SK-N-SH (cell line): ENCODE measurements at regions not wholly inside any gene's neighbourhood (a gene's known extent, or its start where the extent isn't known, plus 50 kb on each side); places are given as distances from the start of the nearest gene placed in this dataset.

ENCODE experiments used
- CTCF ChIA-PET: fragments of 300-600, 350-600 bp; formaldehyde crosslinking; extraction: SDS; loops from one replicate; lab custom pipeline; 2021; lab: Yijun Ruan, JAX
- POLR2A ChIA-PET: fragments of 350-600 bp; sonication (Branson Sonifier 250); formaldehyde crosslinking; extraction: SDS; loops from one replicate; lab custom pipeline; 2020; ENCODE audit warnings: antibody characterized with exemption, inconsistent platforms; lab: Yijun Ruan, JAX
- DNase-seq: peaks from one replicate; pipeline ENCODE4 v3.0.0; 2012
- H2AFZ ChIP-seq: fragments of 200-600 bp; sonication (generic); 2 replicates; pipeline ENCODE4 v1.8.1; 2016; ENCODE audit warnings: antibody characterized with exemption, mild to moderate bottlenecking, low read depth
- H3F3A ChIP-seq: fragments of 200-600 bp; sonication (generic); replicated peaks from 2 replicates; pipeline ENCODE3; 2016; ENCODE audit warnings: antibody characterized with exemption, mild to moderate bottlenecking; ENCODE audit not compliant: insufficient read depth
- H3K27ac ChIP-seq, 2 experiments: fragments of 200-500 bp in 1 of 2; fragments of 200-600 bp in 1 of 2; sonication (Bioruptor generic) in 1 of 2; sonication (generic), shearing (Covaris generic) in 1 of 2; 2 replicates each; pipeline versions ENCODE4 v1.5.1 to v1.6.1; 2014 to 2016; ENCODE audit warnings: low read depth in 2 of 2, inconsistent platforms in 1 of 2, low read length in 1 of 2, mild to moderate bottlenecking in 1 of 2, mixed read lengths in 1 of 2
- H3K27me3 ChIP-seq: fragments of 200-600 bp; sonication (generic), shearing (Covaris generic); 2 replicates; pipeline ENCODE4 v1.6.1; 2016; ENCODE audit warnings: mixed run types; ENCODE audit not compliant: insufficient read depth
- H3K36me3 ChIP-seq, 2 experiments: fragments of 200-500 bp in 1 of 2; fragments of 200-600 bp in 1 of 2; sonication (Bioruptor generic) in 1 of 2; sonication (generic) in 1 of 2; replicated peaks in 1 of 2; 2 replicates each; pipeline versions ENCODE3 to v1.5.1; 2014 to 2016; ENCODE audit warnings: low read length in 1 of 2, mild to moderate bottlenecking in 1 of 2; ENCODE audit not compliant: insufficient read depth in 2 of 2, control insufficient read depth in 1 of 2
- H3K4me1 ChIP-seq, 2 experiments: fragments of 200-500 bp in 1 of 2; fragments of 200-600 bp in 1 of 2; sonication (Bioruptor generic) in 1 of 2; sonication (generic), shearing (Covaris generic) in 1 of 2; 2 replicates each; pipeline versions ENCODE4 v1.5.1 to v1.6.1; 2014 to 2016; ENCODE audit warnings: low read depth in 1 of 2, low read length in 1 of 2, mixed run types in 1 of 2; ENCODE audit not compliant: insufficient read depth in 2 of 2, control insufficient read depth in 1 of 2
- H3K4me2 ChIP-seq: fragments of 200-600 bp; sonication (generic), shearing (Covaris generic); 2 replicates; pipeline ENCODE4 v1.6.1; 2017; ENCODE audit warnings: mixed run types
- H3K4me3 ChIP-seq, 2 experiments: fragments of 200-500 bp in 1 of 2; fragments of 200-600 bp in 1 of 2; sonication (Bioruptor generic) in 1 of 2; sonication (generic), shearing (Covaris generic) in 1 of 2; 2 replicates each; pipeline versions ENCODE4 v1.5.1 to v1.8.1; 2014 to 2016; ENCODE audit warnings: low read depth in 2 of 2, inconsistent platforms in 1 of 2, low read length in 1 of 2, mild to moderate bottlenecking in 1 of 2, mixed read lengths in 1 of 2, moderate library complexity in 1 of 2
- H3K79me2 ChIP-seq: fragments of 200-600 bp; sonication (generic); 2 replicates; pipeline ENCODE4 v1.8.1; 2017; ENCODE audit warnings: mild to moderate bottlenecking; ENCODE audit not compliant: insufficient read depth
- H3K9ac ChIP-seq: fragments of 200-600 bp; sonication (generic); 2 replicates; pipeline ENCODE4 v1.6.1; 2017; ENCODE audit warnings: mixed run types
- H3K9me2 ChIP-seq: fragments of 200-600 bp; sonication (generic); 2 replicates; pipeline ENCODE4 v1.6.1; 2017; ENCODE audit warnings: mixed run types
- H3K9me3 ChIP-seq: fragments of 200-600 bp; sonication (generic); 2 replicates; pipeline ENCODE4 v1.6.1; 2017; ENCODE audit warnings: mixed run types, mild to moderate bottlenecking, moderate library complexity
- H4K20me1 ChIP-seq: fragments of 200-600 bp; sonication (generic); 2 replicates; pipeline ENCODE4 v1.6.1; 2017; ENCODE audit warnings: mild to moderate bottlenecking, mixed run types; ENCODE audit not compliant: insufficient read depth
- ELF1 ChIP-seq: IDR thresholded peaks from 2 replicates; pipeline ENCODE4 v1.4.0; 2012
- FOSL2 ChIP-seq: IDR thresholded peaks from 2 replicates; pipeline ENCODE4 v1.4.0; 2012; ENCODE audit warnings: low read depth, mild to moderate bottlenecking, moderate library complexity, borderline replicate concordance
- FOXM1 ChIP-seq: IDR thresholded peaks from 2 replicates; pipeline ENCODE4 v1.4.0; 2012; ENCODE audit warnings: low read depth, mild to moderate bottlenecking
- JUND ChIP-seq: IDR thresholded peaks from 2 replicates; pipeline ENCODE4 v1.4.0; 2012
- MXI1 ChIP-seq: IDR thresholded peaks from 2 replicates; pipeline ENCODE4 v1.6.1; 2012; ENCODE audit warnings: mild to moderate bottlenecking, low read depth, low read length, improper control_type of control experiment
- REST ChIP-seq: IDR thresholded peaks from 2 replicates; pipeline ENCODE4 v1.6.1; 2012; ENCODE audit warnings: mild to moderate bottlenecking, low read depth, low read length, moderate library complexity
- RFX5 ChIP-seq: IDR thresholded peaks from 2 replicates; pipeline ENCODE4 v1.6.1; 2012; ENCODE audit warnings: mild to moderate bottlenecking, improper control_type of control experiment, low read length
- RXRA ChIP-seq: IDR thresholded peaks from 2 replicates; pipeline ENCODE4 v1.4.0; 2012; ENCODE audit warnings: low read depth, mild to moderate bottlenecking, borderline replicate concordance
- TCF12 ChIP-seq: IDR thresholded peaks from 2 replicates; pipeline ENCODE4 v1.4.0; 2012
- USF2 ChIP-seq: fragments of 150-350 bp; IDR thresholded peaks from 2 replicates; pipeline ENCODE4 v1.6.1; 2017; ENCODE audit warnings: antibody characterized with exemption, low read length, low read depth, borderline replicate concordance
- YY1 ChIP-seq: IDR thresholded peaks from 2 replicates; pipeline ENCODE4 v1.4.0; 2012; ENCODE audit warnings: low read depth, mild to moderate bottlenecking
- WGBS: methylation state at CpG from one replicate; pipeline ENCODE4 v1.1.6; 2017; ENCODE audit warnings: low lambda C conversion rate; 5-methylcytosine and 5-hydroxymethylcytosine counted together
- TF ChIP-seq, protein P1 (sequence below): fragments of 200-600 bp; sonication (generic); IDR thresholded peaks from 2 replicates; pipeline ENCODE4 v1.6.1; 2017; ENCODE audit warnings: antibody characterized with exemption, mild to moderate bottlenecking, moderate library complexity
- TF ChIP-seq, protein P2 (sequence below): fragments of 150-350 bp; IDR thresholded peaks from 2 replicates; pipeline ENCODE4 v1.6.1; 2016; ENCODE audit warnings: mild to moderate bottlenecking, low read depth, low read length

- no peak for DNase-seq
- Histone ChIP-seq H3K36me3 (no peaks in the 10 kb centered on the region), H4K20me1 (no peaks in the 10 kb centered on the region), H3K4me1 (peaks cover 0 to 4% of the 10 kb centered on the region in 2 experiments; a peak in 1 of 4 replicates), H3K4me2 (no peak overlapping the region), H3K9me2 (no peaks in the 10 kb centered on the region), H3K79me2 (no peaks in the 10 kb centered on the region), H3K9me3 (no peaks in the 10 kb centered on the region), H3K27me3 (no peaks in the 10 kb centered on the region), H3K27ac (no peak overlapping the region), H3K9ac (no peak overlapping the region), H3F3A (no peaks in the 10 kb centered on the region), H2AFZ (no peak overlapping the region), H3K4me3 (no peak overlapping the region)
- WGBS, result 71% methylated on average over 3 of the region's 3 CpGs
- ChIA-PET POLR2A (no interaction called here), CTCF (interaction anchor here (0.9 to 1.7 kb wide), 3 partner anchors 14 to 874 kb away, joined by 4 to 7 read pairs (median 5); no protein-coding TSS in a partner anchor)
- TF ChIP-seq USF2 (no peak), TCF12 (no peak), RFX5 (no peak), REST (no peak), FOXM1 (no peak), MXI1 (no peak), YY1 (no peak), ELF1 (no peak), JUND (no peak), RXRA (no peak), FOSL2 (no peak)
- TF ChIP-seq, protein P1, sequence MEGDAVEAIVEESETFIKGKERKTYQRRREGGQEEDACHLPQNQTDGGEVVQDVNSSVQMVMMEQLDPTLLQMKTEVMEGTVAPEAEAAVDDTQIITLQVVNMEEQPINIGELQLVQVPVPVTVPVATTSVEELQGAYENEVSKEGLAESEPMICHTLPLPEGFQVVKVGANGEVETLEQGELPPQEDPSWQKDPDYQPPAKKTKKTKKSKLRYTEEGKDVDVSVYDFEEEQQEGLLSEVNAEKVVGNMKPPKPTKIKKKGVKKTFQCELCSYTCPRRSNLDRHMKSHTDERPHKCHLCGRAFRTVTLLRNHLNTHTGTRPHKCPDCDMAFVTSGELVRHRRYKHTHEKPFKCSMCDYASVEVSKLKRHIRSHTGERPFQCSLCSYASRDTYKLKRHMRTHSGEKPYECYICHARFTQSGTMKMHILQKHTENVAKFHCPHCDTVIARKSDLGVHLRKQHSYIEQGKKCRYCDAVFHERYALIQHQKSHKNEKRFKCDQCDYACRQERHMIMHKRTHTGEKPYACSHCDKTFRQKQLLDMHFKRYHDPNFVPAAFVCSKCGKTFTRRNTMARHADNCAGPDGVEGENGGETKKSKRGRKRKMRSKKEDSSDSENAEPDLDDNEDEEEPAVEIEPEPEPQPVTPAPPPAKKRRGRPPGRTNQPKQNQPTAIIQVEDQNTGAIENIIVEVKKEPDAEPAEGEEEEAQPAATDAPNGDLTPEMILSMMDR, result no peak
- TF ChIP-seq, protein P2, sequence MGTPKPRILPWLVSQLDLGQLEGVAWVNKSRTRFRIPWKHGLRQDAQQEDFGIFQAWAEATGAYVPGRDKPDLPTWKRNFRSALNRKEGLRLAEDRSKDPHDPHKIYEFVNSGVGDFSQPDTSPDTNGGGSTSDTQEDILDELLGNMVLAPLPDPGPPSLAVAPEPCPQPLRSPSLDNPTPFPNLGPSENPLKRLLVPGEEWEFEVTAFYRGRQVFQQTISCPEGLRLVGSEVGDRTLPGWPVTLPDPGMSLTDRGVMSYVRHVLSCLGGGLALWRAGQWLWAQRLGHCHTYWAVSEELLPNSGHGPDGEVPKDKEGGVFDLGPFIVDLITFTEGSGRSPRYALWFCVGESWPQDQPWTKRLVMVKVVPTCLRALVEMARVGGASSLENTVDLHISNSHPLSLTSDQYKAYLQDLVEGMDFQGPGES, result no peak
Observed at GRCh38 chr3:124597979-124598378, 132.3 kb upstream of the UMPS start.
